A673 (cell line): ENCODE measurements at regions not wholly inside any gene's neighbourhood (a gene's known extent, or its start where the extent isn't known, plus 50 kb on each side); places are given as distances from the start of the nearest gene placed in this dataset.

Experiments used
- BruUV-seq: library from RNA; stranded (reverse); fragments of 400-500 nt; replicated peaks from 2 replicates; lab custom pipeline; 2021; lab: Mats Ljungman, UMichigan
- CTCF ChIA-PET: fragments of 300-600 bp; sonication (Branson Sonifier 250); formaldehyde crosslinking; loops from one replicate; lab custom pipeline; 2022; ENCODE audit warnings: antibody characterized with exemption; lab: Charles Lee
- POLR2A ChIA-PET: fragments of 300-600 bp; sonication (Branson Sonifier 250); formaldehyde crosslinking; loops from one replicate; lab custom pipeline; 2022; ENCODE audit warnings: antibody characterized with exemption; ENCODE audit not compliant: low non-redundant PET; lab: Charles Lee
- DNase-seq: peaks from one replicate; pipeline ENCODE4 v3.0.0-alpha.2; 2015; ENCODE audit warnings: low spot score
- H3K27ac ChIP-seq: fragments of 200-600 bp; sonication (generic); 2 replicates; pipeline ENCODE4 v1.5.1; 2016; ENCODE audit warnings: mixed run types, low read depth, mild to moderate bottlenecking, mixed read lengths, antibody characterized with exemption, low read length; ENCODE audit not compliant: poor library complexity, severe bottlenecking
- H3K27me3 ChIP-seq: fragments of 200-600 bp; sonication (generic); replicated peaks from 2 replicates; pipeline ENCODE4 v1.6.1; 2017; ENCODE audit warnings: mixed run types, low read depth, mild to moderate bottlenecking, mixed read lengths, antibody characterized with exemption, low read length; ENCODE audit not compliant: insufficient read depth, poor library complexity
- H3K36me3 ChIP-seq: fragments of 200-600 bp; sonication (generic); 2 replicates; pipeline ENCODE4 v1.6.1; 2016; ENCODE audit warnings: mixed run types, mild to moderate bottlenecking, mixed read lengths, antibody characterized with exemption, low read length; ENCODE audit not compliant: insufficient read depth, poor library complexity, severe bottlenecking
- H3K4me1 ChIP-seq: fragments of 200-600 bp; sonication (generic); 2 replicates; pipeline ENCODE4 v1.6.1; 2017; ENCODE audit warnings: mixed run types, mild to moderate bottlenecking, mixed read lengths, antibody characterized with exemption, low read length; ENCODE audit not compliant: insufficient read depth, poor library complexity, severe bottlenecking
- H3K4me3 ChIP-seq: fragments of 200-600 bp; sonication (generic); 2 replicates; pipeline ENCODE4 v1.5.1; 2016; ENCODE audit warnings: low read depth, mixed run types, mild to moderate bottlenecking, mixed read lengths, low read length; ENCODE audit not compliant: poor library complexity, severe bottlenecking
- H3K9me3 ChIP-seq: fragments of 200-600 bp; sonication (generic); 2 replicates; pipeline ENCODE4 v1.6.1; 2016; ENCODE audit warnings: mixed run types, low read depth, mild to moderate bottlenecking, mixed read lengths, antibody characterized with exemption, low read length; ENCODE audit not compliant: poor library complexity, severe bottlenecking
- CTCF ChIP-seq: fragments of 300-800, 200-600 bp; sonication (generic); conservative IDR thresholded peaks from 2 replicates; pipeline ENCODE4 v1.5.1; 2017; ENCODE audit warnings: low read depth, mild to moderate bottlenecking, antibody characterized with exemption, low read length, moderate library complexity, mixed read lengths
- EZH2 ChIP-seq: fragments of 200-600 bp; sonication (generic); IDR thresholded peaks from 2 replicates; pipeline ENCODE4 v1.6.1; 2017; ENCODE audit warnings: borderline replicate concordance, low read depth, mild to moderate bottlenecking, mixed read lengths, antibody characterized with exemption, low read length; ENCODE audit not compliant: poor library complexity, severe bottlenecking
- intact Hi-C: fragments of 100-400 bp; cut with micrococcal nuclease; formaldehyde crosslinking; loops from one replicate; pipeline ENCODE4 v1.10.0; 2022; ENCODE audit not compliant: unreplicated experiment

- TF ChIP-seq CTCF (no peak), EZH2 (no peak)
- intact Hi-C loops, result no loop called here
- ChIA-PET POLR2A (no interaction called here), CTCF (no interaction called here)
- DNase-seq, result no peak
- no peak overlapping the region for H3K4me3 ChIP-seq
- no peak overlapping the region for H3K27ac ChIP-seq
- H3K9me3 ChIP-seq, result no peaks in the 10 kb centered on the region
- H3K4me1 ChIP-seq, result no peaks in the 10 kb centered on the region
- BruUV-seq, result no TSS peak
- H3K36me3 ChIP-seq, result no peaks in the 10 kb centered on the region
- H3K27me3 ChIP-seq, result peaks cover 3% of the 10 kb centered on the region
These were observed 72.4 kb upstream of the CCDC150 start for GRCh38 chr2:196566961-196567666.

- Histone ChIP-seq H3K27ac (no peak overlapping the region), H3K27me3 (peaks cover 3% of the 10 kb centered on the region), H3K36me3 (no peaks in the 10 kb centered on the region), H3K4me3 (no peak overlapping the region), H3K4me1 (no peaks in the 10 kb centered on the region), H3K9me3 (no peaks in the 10 kb centered on the region)
- no TSS peak for BruUV-seq
- ChIA-PET POLR2A (no interaction called here), CTCF (no interaction called here)
- no peak for TF ChIP-seq EZH2
- TF ChIP-seq CTCF, result no peak
- no peak for DNase-seq
- intact Hi-C loops, result no loop called here
These were observed 71.0 kb upstream of the CCDC150 start for GRCh38 chr2:196568506-196568905.

GRCh38 chr2:196584903-196585302, 54.6 kb upstream of the CCDC150 start:
- no TSS peak for BruUV-seq
- POLR2A ChIA-PET, result no interaction called here

More at GRCh38 chr2:196584903-196585302, 54.6 kb upstream of the CCDC150 start:
- Histone ChIP-seq H3K27me3 (no peaks in the 10 kb centered on the region), H3K4me3 (no peak overlapping the region), H3K36me3 (no peaks in the 10 kb centered on the region), H3K4me1 (no peaks in the 10 kb centered on the region), H3K9me3 (no peaks in the 10 kb centered on the region), H3K27ac (no peak overlapping the region)
- CTCF ChIA-PET, result no interaction called here
- DNase-seq, result no peak
- TF ChIP-seq EZH2 (no peak), CTCF (no peak)
- intact Hi-C loops, result no loop called here
